ENCODE measurements at regions not wholly inside any gene's neighbourhood (a gene's known extent, or its start where the extent isn't known, plus 50 kb on each side); places are given as distances from the start of the nearest gene placed in this dataset.
"Not testable (repeated sequence)": the region's sequence is repeated elsewhere in the genome, so short reads cannot be mapped to it uniquely, and the experiment has no call there.

- not testable (repeated sequence) for DNase-seq (ENCODE audit: low spot score)
These were observed 75.1 kb downstream of the KBTBD2 start for GRCh38 chr7:32816409-32816948.

- DNase-seq (ENCODE audit: low spot score), result not testable (repeated sequence)
These were observed 76.8 kb downstream of the KBTBD2 start for GRCh38 chr7:32814779-32815178.

- no peak for DNase-seq (ENCODE audit: low spot score)
These were observed 81.7 kb downstream of the KBTBD2 start for GRCh38 chr7:32809871-32810270.

- DNase-seq (ENCODE audit: low spot score), result no peak
These were observed 82.2 kb downstream of the KBTBD2 start for GRCh38 chr7:32809347-32809746.

- DNase-seq (ENCODE audit: low spot score), result no peak
These were observed 88.0 kb downstream of the KBTBD2 start for GRCh38 chr7:32803406-32804141.

GRCh38 chr7:32802305-32802910 lies 89.2 kb downstream of the KBTBD2 start:
- DNase-seq (ENCODE audit: low spot score), result no peak

GRCh38 chr7:32793053-32793452 lies 98.5 kb downstream of the KBTBD2 start:
- DNase-seq (ENCODE audit: low spot score), result not testable (repeated sequence)

- not testable (repeated sequence) for DNase-seq (ENCODE audit: low spot score)
These were observed 100.7 kb downstream of the KBTBD2 start for GRCh38 chr7:32790766-32791430.

GRCh38 chr7:32789266-32789665 lies 102.3 kb downstream of the KBTBD2 start:
- not testable (repeated sequence) for DNase-seq (ENCODE audit: low spot score)

- DNase-seq (ENCODE audit: low spot score), result not testable (repeated sequence)
These were observed 103.4 kb downstream of the KBTBD2 start for GRCh38 chr7:32788174-32788573.

- not testable (repeated sequence) for DNase-seq (ENCODE audit: low spot score)
These were observed 106.1 kb downstream of the KBTBD2 start for GRCh38 chr7:32785365-32785944.

GRCh38 chr7:32779895-32780294 lies 111.7 kb downstream of the KBTBD2 start:
- DNase-seq (ENCODE audit: low spot score), result not testable (repeated sequence)

GRCh38 chr7:32779167-32779566 lies 112.4 kb downstream of the KBTBD2 start:
- DNase-seq (ENCODE audit: low spot score), result no peak

- DNase-seq (ENCODE audit: low spot score), result not testable (repeated sequence)
These were observed 114.4 kb downstream of the KBTBD2 start for GRCh38 chr7:32777041-32777666.

- DNase-seq (ENCODE audit: low spot score), result not testable (repeated sequence)
These were observed 115.2 kb downstream of the KBTBD2 start for GRCh38 chr7:32776318-32776717.

GRCh38 chr7:32775809-32776208 lies 115.8 kb downstream of the KBTBD2 start:
- not testable (repeated sequence) for DNase-seq (ENCODE audit: low spot score)

GRCh38 chr7:32774541-32774951 lies 117.0 kb downstream of the KBTBD2 start:
- no peak for DNase-seq (ENCODE audit: low spot score)

GRCh38 chr7:32768866-32769510 lies 122.6 kb downstream of the KBTBD2 start:
- not testable (repeated sequence) for DNase-seq (ENCODE audit: low spot score)

GRCh38 chr7:32768338-32768737 lies 123.2 kb downstream of the KBTBD2 start:
- not testable (repeated sequence) for DNase-seq (ENCODE audit: low spot score)

GRCh38 chr7:32765649-32766251 lies 125.8 kb downstream of the KBTBD2 start:
- DNase-seq (ENCODE audit: low spot score), result not testable (repeated sequence)

GRCh38 chr7:32765185-32765584 lies 126.4 kb downstream of the KBTBD2 start:
- DNase-seq (ENCODE audit: low spot score), result no peak
